SU-DHL-6 (cell line): ENCODE measurements at regions not wholly inside any gene's neighbourhood (a gene's known extent, or its start where the extent isn't known, plus 50 kb on each side); places are given as distances from the start of the nearest gene placed in this dataset.
A peak's percentile ranks its signal among the peaks of the same experiment; 100 is the strongest.

Experiments
- H2AFZ ChIP-seq: fragments of 200-600 bp; sonication (generic); 2 replicates; pipeline ENCODE4 v1.6.1; 2014; ENCODE audit warnings: low read depth, mild to moderate bottlenecking, moderate library complexity, mixed read lengths, antibody characterized with exemption, low read length; ENCODE audit not compliant: severe bottlenecking
- H3F3A ChIP-seq: fragments of 200-600 bp; shearing (Covaris generic); 2 replicates; pipeline ENCODE4 v1.6.0; 2016; ENCODE audit warnings: antibody characterized with exemption, mild to moderate bottlenecking; ENCODE audit not compliant: insufficient read depth
- H3K27ac ChIP-seq: fragments of 200-600 bp; sonication (generic); 2 replicates; pipeline ENCODE4 v1.5.1; 2016; ENCODE audit warnings: low read depth, mild to moderate bottlenecking, low read length, moderate library complexity, mixed read lengths
- H3K27me3 ChIP-seq: fragments of 200-600 bp; sonication (generic), shearing (Covaris generic); 2 replicates; pipeline ENCODE4 v1.6.0; 2014; ENCODE audit warnings: mild to moderate bottlenecking, low read length
- H3K36me3 ChIP-seq: fragments of 200-600 bp; sonication (generic); 2 replicates; pipeline ENCODE4 v1.6.1; 2014; ENCODE audit warnings: mild to moderate bottlenecking, low read length, mixed read lengths
- H3K4me2 ChIP-seq: fragments of 300-600, 200-600 bp; shearing (Covaris generic), sonication (generic); 2 replicates; pipeline ENCODE4 v1.6.0; 2014; ENCODE audit warnings: low read length, low read depth, mild to moderate bottlenecking; ENCODE audit not compliant: poor library complexity, severe bottlenecking
- H3K4me3 ChIP-seq: fragments of 200-600 bp; sonication (generic); 2 replicates; pipeline ENCODE4 v1.5.1; 2014; ENCODE audit warnings: antibody characterized with exemption, low read length, mild to moderate bottlenecking, mixed read lengths; ENCODE audit not compliant: insufficient read depth, poor library complexity, severe bottlenecking
- H3K79me2 ChIP-seq: fragments of 200-600 bp; sonication (generic); 2 replicates; pipeline ENCODE4 v1.6.1; 2014; ENCODE audit warnings: mild to moderate bottlenecking, low read length, moderate library complexity; ENCODE audit not compliant: insufficient read depth
- H3K9ac ChIP-seq: fragments of 200-600 bp; sonication (generic); 2 replicates; pipeline ENCODE4 v1.7.0; 2014; ENCODE audit warnings: mild to moderate bottlenecking, low read length
- H3K9me2 ChIP-seq: fragments of 200-600 bp; sonication (generic); replicated peaks from 2 replicates; pipeline ENCODE4 v1.6.1; 2014; ENCODE audit warnings: low read length; ENCODE audit not compliant: insufficient read depth
- H3K9me3 ChIP-seq: fragments of 200-600 bp; sonication (generic); 2 replicates; pipeline ENCODE4 v1.6.1; 2014; ENCODE audit warnings: low read length, mixed read lengths; ENCODE audit not compliant: insufficient read depth
- H4K20me1 ChIP-seq: fragments of 200-600 bp; sonication (generic); 2 replicates; pipeline ENCODE4 v1.6.1; 2014; ENCODE audit warnings: low read depth, mild to moderate bottlenecking, antibody characterized with exemption, low read length, moderate library complexity, mixed read lengths
- EZH2phosphoT487 ChIP-seq: fragments of 200-600 bp; sonication (generic), shearing (Covaris generic); conservative IDR thresholded peaks from 2 replicates; pipeline ENCODE4 v1.6.1; 2018; ENCODE audit warnings: mild to moderate bottlenecking, antibody characterized with exemption, low read length, moderate library complexity, mixed read lengths
- TF ChIP-seq, protein P1 (sequence below): fragments of 200-600 bp; sonication (generic); IDR thresholded peaks from one replicate; pipeline ENCODE4 v1.5.1; 2017; ENCODE audit warnings: antibody characterized with exemption, mild to moderate bottlenecking, low read length, moderate library complexity; ENCODE audit not compliant: insufficient read depth, poor library complexity, severe bottlenecking

- no peaks in the 10 kb centered on the region for H3K9me2 ChIP-seq
- H3K27ac ChIP-seq = no peak overlapping the region
- no peak overlapping the region for H3K9ac ChIP-seq
- no peak overlapping the region for H3K4me3 ChIP-seq
- no peaks in the 10 kb centered on the region for H4K20me1 ChIP-seq
- no peaks in the 10 kb centered on the region for H3K79me2 ChIP-seq
- H2AFZ ChIP-seq = peak overlapping the region; percentile 43
- 0 out of 2 replicates have a peak, but pooled peaks cover 3% of the 10 kb centered on the region for H3F3A ChIP-seq
- no peaks in the 10 kb centered on the region for H3K36me3 ChIP-seq
- TF ChIP-seq EZH2phosphoT487 = no peak
- TF ChIP-seq, protein P1, sequence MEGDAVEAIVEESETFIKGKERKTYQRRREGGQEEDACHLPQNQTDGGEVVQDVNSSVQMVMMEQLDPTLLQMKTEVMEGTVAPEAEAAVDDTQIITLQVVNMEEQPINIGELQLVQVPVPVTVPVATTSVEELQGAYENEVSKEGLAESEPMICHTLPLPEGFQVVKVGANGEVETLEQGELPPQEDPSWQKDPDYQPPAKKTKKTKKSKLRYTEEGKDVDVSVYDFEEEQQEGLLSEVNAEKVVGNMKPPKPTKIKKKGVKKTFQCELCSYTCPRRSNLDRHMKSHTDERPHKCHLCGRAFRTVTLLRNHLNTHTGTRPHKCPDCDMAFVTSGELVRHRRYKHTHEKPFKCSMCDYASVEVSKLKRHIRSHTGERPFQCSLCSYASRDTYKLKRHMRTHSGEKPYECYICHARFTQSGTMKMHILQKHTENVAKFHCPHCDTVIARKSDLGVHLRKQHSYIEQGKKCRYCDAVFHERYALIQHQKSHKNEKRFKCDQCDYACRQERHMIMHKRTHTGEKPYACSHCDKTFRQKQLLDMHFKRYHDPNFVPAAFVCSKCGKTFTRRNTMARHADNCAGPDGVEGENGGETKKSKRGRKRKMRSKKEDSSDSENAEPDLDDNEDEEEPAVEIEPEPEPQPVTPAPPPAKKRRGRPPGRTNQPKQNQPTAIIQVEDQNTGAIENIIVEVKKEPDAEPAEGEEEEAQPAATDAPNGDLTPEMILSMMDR = no peak
- H3K9me3 ChIP-seq = no peaks in the 10 kb centered on the region
- H3K4me2 ChIP-seq = no peak overlapping the region
- no peaks in the 10 kb centered on the region for H3K27me3 ChIP-seq
Observed at GRCh38 chr3:166104938-166105337, 267.7 kb upstream of the BCHE start.

DNA sequence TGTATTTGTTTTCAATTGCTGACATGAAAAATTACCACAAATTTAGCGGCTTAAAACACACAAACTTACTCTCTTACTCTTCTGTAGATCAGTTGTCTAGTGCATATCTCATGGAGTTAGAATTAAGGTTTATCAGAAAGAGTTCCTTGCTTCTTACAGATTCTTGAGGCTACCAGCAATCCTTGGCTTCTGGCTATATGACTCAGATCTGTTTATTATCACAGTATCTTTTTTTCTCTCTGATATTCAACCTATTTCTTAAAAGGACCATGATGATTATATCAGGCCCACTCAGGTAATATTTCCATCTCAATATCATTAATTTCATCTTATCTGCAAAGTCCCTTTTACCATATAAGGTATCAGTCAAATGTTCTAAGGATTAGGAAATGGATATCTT is 263.5 kb upstream of the BCHE start:
- Histone ChIP-seq H3K9me3 (no peaks in the 10 kb centered on the region; the same call in 1 of the 2 replicates), H3K4me2 (no peak overlapping the region)
- TF ChIP-seq, protein P1 = no peak
- no peak for TF ChIP-seq EZH2phosphoT487

DNA sequence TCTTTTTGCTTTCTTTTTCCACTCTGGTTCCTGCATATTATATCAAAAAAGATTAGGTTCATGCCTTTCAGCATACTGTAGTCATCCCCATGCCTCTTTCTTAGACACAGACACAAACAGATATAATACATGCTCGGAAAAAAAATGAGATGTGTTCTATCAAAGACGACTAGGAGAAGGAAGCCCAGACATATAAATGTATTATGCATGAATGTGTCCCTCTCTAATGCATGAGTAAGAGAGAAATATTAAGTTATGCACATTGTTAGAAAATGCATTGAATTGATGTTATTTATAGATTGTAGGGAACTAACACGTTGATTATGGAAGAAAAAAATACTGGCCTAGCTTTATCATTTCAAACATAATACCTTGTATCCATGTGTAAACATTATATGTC is 252.4 kb upstream of the BCHE start:
- H3K4me3 ChIP-seq = no peak overlapping the region
- H3K27ac ChIP-seq = no peak overlapping the region
- no peaks in the 10 kb centered on the region for H3F3A ChIP-seq
- no peak overlapping the region for H2AFZ ChIP-seq
- no peaks in the 10 kb centered on the region for H3K9me2 ChIP-seq
- H3K9me3 ChIP-seq = no peaks in the 10 kb centered on the region
- H3K27me3 ChIP-seq = no peaks in the 10 kb centered on the region
- TF ChIP-seq, protein P1 = no peak
- no peak for TF ChIP-seq EZH2phosphoT487
- no peak overlapping the region for H3K9ac ChIP-seq
- no peaks in the 10 kb centered on the region for H3K79me2 ChIP-seq
- no peaks in the 10 kb centered on the region for H4K20me1 ChIP-seq
- no peak overlapping the region for H3K4me2 ChIP-seq
- no peaks in the 10 kb centered on the region for H3K36me3 ChIP-seq

More for the DNA sequence above, 263.5 kb upstream of the BCHE start:
- Histone ChIP-seq H3K9me2 (no peaks in the 10 kb centered on the region), H3K79me2 (no peaks in the 10 kb centered on the region), H3K27me3 (no peaks in the 10 kb centered on the region), H3K9ac (no peak overlapping the region), H4K20me1 (no peaks in the 10 kb centered on the region), H3K4me3 (no peak overlapping the region), H3K36me3 (no peaks in the 10 kb centered on the region), H3F3A (no peaks in the 10 kb centered on the region), H3K27ac (no peak overlapping the region), H2AFZ (no peak overlapping the region)
